Activated naive CD8-positive, alpha-beta T cell treated with anti-CD3 and anti-CD28 coated beads for 36 hours (primary cell): ENCODE measurements at regions not wholly inside any gene's neighbourhood (a gene's known extent, or its start where the extent isn't known, plus 50 kb on each side); places are given as distances from the start of the nearest gene placed in this dataset.
"Not testable (repeated sequence)": the region's sequence is repeated elsewhere in the genome, so short reads cannot be mapped to it uniquely, and the experiment has no call there.

Experiments
- DNase-seq: peaks from one replicate; pipeline ENCODE4 v3.0.0; 2021
- H3K27ac Mint-ChIP-seq: one replicate; pipeline ENCODE4 v1.8.0; 2022; ENCODE audit warnings: mild to moderate bottlenecking, moderate library complexity, mixed read lengths
- H3K27me3 Mint-ChIP-seq: one replicate; pipeline ENCODE4 v1.8.0; 2022; ENCODE audit warnings: mild to moderate bottlenecking, mixed read lengths
- H3K36me3 Mint-ChIP-seq: one replicate; pipeline ENCODE4 v1.8.0; 2021; ENCODE audit warnings: mild to moderate bottlenecking, mixed read lengths
- H3K4me1 Mint-ChIP-seq: one replicate; pipeline ENCODE4 v1.8.0; 2021; ENCODE audit warnings: mixed read lengths
- H3K4me3 Mint-ChIP-seq: one replicate; pipeline ENCODE4 v1.8.0; 2022; ENCODE audit warnings: mild to moderate bottlenecking, moderate library complexity, mixed read lengths
- H3K9me3 Mint-ChIP-seq: one replicate; pipeline ENCODE4 v1.8.0; 2022; ENCODE audit warnings: mixed read lengths

GRCh38 chr6:97347111-97347510 is 64.1 kb upstream of the MMS22L start:
- Mint-ChIP-seq H3K9me3 (no peaks in the 10 kb centered on the region), H3K4me3 (no peak overlapping the region), H3K4me1 (no peaks in the 10 kb centered on the region), H3K36me3 (no peaks in the 10 kb centered on the region), H3K27me3 (peaks cover 4% of the 10 kb centered on the region), H3K27ac (no peak overlapping the region)
- no peak for DNase-seq

- no peak for DNase-seq
- no peaks in the 10 kb centered on the region for H3K4me1 Mint-ChIP-seq
- H3K9me3 Mint-ChIP-seq: no peaks in the 10 kb centered on the region
- no peaks in the 10 kb centered on the region for H3K36me3 Mint-ChIP-seq
- H3K27me3 Mint-ChIP-seq: peaks cover 14% of the 10 kb centered on the region
- no peak overlapping the region for H3K4me3 Mint-ChIP-seq
- no peak overlapping the region for H3K27ac Mint-ChIP-seq
Measured at GRCh38 chr6:97361286-97361685, 78.3 kb upstream of the MMS22L start.

- H3K27ac Mint-ChIP-seq: no peak overlapping the region
- H3K4me3 Mint-ChIP-seq: no peak overlapping the region
- H3K36me3 Mint-ChIP-seq: no peaks in the 10 kb centered on the region
- no peaks in the 10 kb centered on the region for H3K9me3 Mint-ChIP-seq
- no peaks in the 10 kb centered on the region for H3K4me1 Mint-ChIP-seq
- no peak for DNase-seq
- peaks cover 7% of the 10 kb centered on the region for H3K27me3 Mint-ChIP-seq
Measured at GRCh38 chr6:97364327-97364726, 81.3 kb upstream of the MMS22L start.

GRCh38 chr6:97382071-97382470 is 99.1 kb upstream of the MMS22L start:
- not testable (repeated sequence) for H3K27ac Mint-ChIP-seq, H3K36me3 Mint-ChIP-seq, H3K4me3 Mint-ChIP-seq, H3K4me1 Mint-ChIP-seq, DNase-seq, H3K9me3 Mint-ChIP-seq, H3K27me3 Mint-ChIP-seq

- Mint-ChIP-seq H3K27me3 (peaks cover 15% of the 10 kb centered on the region), H3K4me3 (no peak overlapping the region), H3K4me1 (peaks cover 3% of the 10 kb centered on the region), H3K27ac (no peak overlapping the region), H3K9me3 (no peaks in the 10 kb centered on the region), H3K36me3 (no peaks in the 10 kb centered on the region)
- no peak for DNase-seq
Measured at GRCh38 chr6:97392735-97393134, 109.7 kb upstream of the MMS22L start.

GRCh38 chr6:97394160-97394748 is 111.2 kb upstream of the MMS22L start:
- Mint-ChIP-seq H3K9me3 (no peaks in the 10 kb centered on the region), H3K4me1 (peaks cover 3% of the 10 kb centered on the region), H3K27ac (no peak overlapping the region), H3K27me3 (peaks cover 15% of the 10 kb centered on the region), H3K4me3 (no peak overlapping the region), H3K36me3 (no peaks in the 10 kb centered on the region)
- peak; percentile 25 for DNase-seq

- H3K9me3 Mint-ChIP-seq: no peaks in the 10 kb centered on the region
- H3K27ac Mint-ChIP-seq: no peak overlapping the region
- no peak overlapping the region for H3K4me3 Mint-ChIP-seq
- DNase-seq: no peak
- H3K36me3 Mint-ChIP-seq: no peaks in the 10 kb centered on the region
- H3K27me3 Mint-ChIP-seq: peaks cover 10% of the 10 kb centered on the region
- H3K4me1 Mint-ChIP-seq: peaks cover 3% of the 10 kb centered on the region
Measured at GRCh38 chr6:97396880-97397279, 113.9 kb upstream of the MMS22L start.

GRCh38 chr6:97399208-97399607 is 116.2 kb upstream of the MMS22L start:
- H3K4me3 Mint-ChIP-seq: no peak overlapping the region
- no peaks in the 10 kb centered on the region for H3K36me3 Mint-ChIP-seq
- no peak for DNase-seq

GRCh38 chr6:97401533-97401932 is 118.5 kb upstream of the MMS22L start:
- Mint-ChIP-seq H3K9me3 (no peaks in the 10 kb centered on the region), H3K4me3 (no peak overlapping the region), H3K27me3 (peaks cover 6% of the 10 kb centered on the region), H3K27ac (no peak overlapping the region), H3K4me1 (no peaks in the 10 kb centered on the region), H3K36me3 (no peaks in the 10 kb centered on the region)
- DNase-seq: no peak

More at GRCh38 chr6:97399208-97399607, 116.2 kb upstream of the MMS22L start:
- no peaks in the 10 kb centered on the region for H3K4me1 Mint-ChIP-seq
- H3K27me3 Mint-ChIP-seq: peaks cover 4% of the 10 kb centered on the region
- no peak overlapping the region for H3K27ac Mint-ChIP-seq
- H3K9me3 Mint-ChIP-seq: no peaks in the 10 kb centered on the region

- no peak overlapping the region for H3K27ac Mint-ChIP-seq
- peaks cover 13% of the 10 kb centered on the region for H3K27me3 Mint-ChIP-seq
- DNase-seq: no peak
- H3K9me3 Mint-ChIP-seq: no peaks in the 10 kb centered on the region
- H3K4me1 Mint-ChIP-seq: no peaks in the 10 kb centered on the region
- H3K36me3 Mint-ChIP-seq: no peaks in the 10 kb centered on the region
- H3K4me3 Mint-ChIP-seq: no peak overlapping the region
Measured at GRCh38 chr6:97405818-97406409, 122.9 kb upstream of the MMS22L start.

GRCh38 chr6:97406633-97407032 is 123.6 kb upstream of the MMS22L start:
- Mint-ChIP-seq H3K36me3 (no peaks in the 10 kb centered on the region), H3K4me3 (no peak overlapping the region), H3K27me3 (peaks cover 13% of the 10 kb centered on the region), H3K4me1 (no peaks in the 10 kb centered on the region), H3K27ac (no peak overlapping the region), H3K9me3 (no peaks in the 10 kb centered on the region)
- DNase-seq: no peak

- no peaks in the 10 kb centered on the region for H3K9me3 Mint-ChIP-seq
- H3K4me3 Mint-ChIP-seq: no peak overlapping the region
- H3K27ac Mint-ChIP-seq: no peak overlapping the region
- H3K36me3 Mint-ChIP-seq: no peaks in the 10 kb centered on the region
- no peaks in the 10 kb centered on the region for H3K4me1 Mint-ChIP-seq
- peaks cover 6% of the 10 kb centered on the region for H3K27me3 Mint-ChIP-seq
- no peak for DNase-seq
Measured at GRCh38 chr6:97411610-97412009, 128.6 kb upstream of the MMS22L start.

GRCh38 chr6:97412511-97412910 is 129.5 kb upstream of the MMS22L start:
- H3K27ac Mint-ChIP-seq: no peak overlapping the region
- H3K27me3 Mint-ChIP-seq: peaks cover 6% of the 10 kb centered on the region
- H3K9me3 Mint-ChIP-seq: no peaks in the 10 kb centered on the region

GRCh38 chr6:97422171-97422570 is 139.2 kb upstream of the MMS22L start:
- no peaks in the 10 kb centered on the region for H3K4me1 Mint-ChIP-seq
- H3K9me3 Mint-ChIP-seq: peaks cover 4% of the 10 kb centered on the region
- H3K27ac Mint-ChIP-seq: no peak overlapping the region
- H3K36me3 Mint-ChIP-seq: no peaks in the 10 kb centered on the region
- no peak overlapping the region for H3K4me3 Mint-ChIP-seq
- peaks cover 15% of the 10 kb centered on the region for H3K27me3 Mint-ChIP-seq
- no peak for DNase-seq

More at GRCh38 chr6:97412511-97412910, 129.5 kb upstream of the MMS22L start:
- Mint-ChIP-seq H3K36me3 (no peaks in the 10 kb centered on the region), H3K4me1 (no peaks in the 10 kb centered on the region), H3K4me3 (no peak overlapping the region)
- no peak for DNase-seq

GRCh38 chr6:97423190-97423589 is 140.2 kb upstream of the MMS22L start:
- H3K9me3 Mint-ChIP-seq: peaks cover 4% of the 10 kb centered on the region
- DNase-seq: no peak
- no peaks in the 10 kb centered on the region for H3K36me3 Mint-ChIP-seq
- H3K4me3 Mint-ChIP-seq: no peak overlapping the region
- H3K27me3 Mint-ChIP-seq: peaks cover 9% of the 10 kb centered on the region
- no peak overlapping the region for H3K27ac Mint-ChIP-seq
- H3K4me1 Mint-ChIP-seq: no peaks in the 10 kb centered on the region

GRCh38 chr6:97427648-97428047 is 144.6 kb upstream of the MMS22L start:
- no peaks in the 10 kb centered on the region for H3K4me1 Mint-ChIP-seq
- no peak overlapping the region for H3K27ac Mint-ChIP-seq
- H3K4me3 Mint-ChIP-seq: no peak overlapping the region
- DNase-seq: no peak
- no peaks in the 10 kb centered on the region for H3K36me3 Mint-ChIP-seq
- no peaks in the 10 kb centered on the region for H3K9me3 Mint-ChIP-seq
- H3K27me3 Mint-ChIP-seq: peaks cover 7% of the 10 kb centered on the region
